ENCODE measurements at regions not wholly inside any gene's neighbourhood (a gene's known extent, or its start where the extent isn't known, plus 50 kb on each side); places are given as distances from the start of the nearest gene placed in this dataset.

DNA sequence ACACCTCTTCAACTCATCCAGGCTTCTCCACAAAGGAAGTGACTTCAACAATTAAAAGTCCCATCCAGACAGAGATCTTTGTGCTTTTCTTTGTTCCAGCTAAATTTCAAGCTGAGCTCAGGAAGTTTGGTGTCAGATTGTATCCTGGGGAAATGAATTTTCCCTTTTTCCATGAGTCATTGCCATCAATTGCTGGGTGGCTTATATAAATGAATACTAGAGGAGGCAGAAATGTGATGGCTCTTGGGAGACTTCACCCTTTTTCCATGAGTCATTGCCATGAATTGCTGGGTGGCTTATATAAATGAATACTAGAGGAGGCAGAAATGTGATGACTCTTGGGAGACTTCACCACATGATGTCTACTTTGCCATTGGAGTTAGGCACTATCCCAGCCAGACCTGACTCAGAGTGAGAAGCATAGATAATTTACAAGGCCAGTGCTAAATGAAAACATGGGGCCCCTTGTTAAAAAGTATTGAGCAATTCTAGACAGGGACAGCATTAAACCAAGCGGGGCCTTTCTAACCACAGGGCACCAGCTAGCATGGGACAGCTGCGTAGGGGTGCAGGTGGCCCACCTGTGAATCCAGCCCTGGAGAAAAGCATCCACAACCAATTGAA lies 339.2 kb upstream of the PODXL start:
- no peak for TF ChIP-seq MXI1 (IDR thresholded peaks at IDR 0.05; ENCODE audit: borderline replicate concordance, low read depth, low read length)
- peak; percentile 40; the same call in 1 of the 2 replicates for TF ChIP-seq CEBPB (IDR thresholded peaks at IDR 0.05; ENCODE audit: low read depth, low read length)
- no peak for TF ChIP-seq SMC3 (IDR thresholded peaks at IDR 0.05; ENCODE audit: low read depth, low read length)
- TF ChIP-seq, protein P1, sequence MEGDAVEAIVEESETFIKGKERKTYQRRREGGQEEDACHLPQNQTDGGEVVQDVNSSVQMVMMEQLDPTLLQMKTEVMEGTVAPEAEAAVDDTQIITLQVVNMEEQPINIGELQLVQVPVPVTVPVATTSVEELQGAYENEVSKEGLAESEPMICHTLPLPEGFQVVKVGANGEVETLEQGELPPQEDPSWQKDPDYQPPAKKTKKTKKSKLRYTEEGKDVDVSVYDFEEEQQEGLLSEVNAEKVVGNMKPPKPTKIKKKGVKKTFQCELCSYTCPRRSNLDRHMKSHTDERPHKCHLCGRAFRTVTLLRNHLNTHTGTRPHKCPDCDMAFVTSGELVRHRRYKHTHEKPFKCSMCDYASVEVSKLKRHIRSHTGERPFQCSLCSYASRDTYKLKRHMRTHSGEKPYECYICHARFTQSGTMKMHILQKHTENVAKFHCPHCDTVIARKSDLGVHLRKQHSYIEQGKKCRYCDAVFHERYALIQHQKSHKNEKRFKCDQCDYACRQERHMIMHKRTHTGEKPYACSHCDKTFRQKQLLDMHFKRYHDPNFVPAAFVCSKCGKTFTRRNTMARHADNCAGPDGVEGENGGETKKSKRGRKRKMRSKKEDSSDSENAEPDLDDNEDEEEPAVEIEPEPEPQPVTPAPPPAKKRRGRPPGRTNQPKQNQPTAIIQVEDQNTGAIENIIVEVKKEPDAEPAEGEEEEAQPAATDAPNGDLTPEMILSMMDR (conservative IDR thresholded peaks at IDR 0.05; ENCODE audit: low read depth, low read length): no peak
- no peak for TF ChIP-seq POLR2A (IDR thresholded peaks at IDR 0.05; ENCODE audit: low read depth, low read length)
- TF ChIP-seq RAD21 (IDR thresholded peaks at IDR 0.05; ENCODE audit: low read length): no peak
- TF ChIP-seq MAFK (IDR thresholded peaks at IDR 0.05; ENCODE audit: low read depth, low read length): no peak
- TF ChIP-seq CHD1 (IDR thresholded peaks at IDR 0.05; ENCODE audit: low read depth, low read length): no peak
- TF ChIP-seq RCOR1 (IDR thresholded peaks at IDR 0.05; ENCODE audit: insufficient replicate concordance, low read length): no peak
- no peak for TF ChIP-seq FOS (IDR thresholded peaks at IDR 0.05; ENCODE audit: low read depth, low read length)
- TF ChIP-seq USF2 (IDR thresholded peaks at IDR 0.05; ENCODE audit: low read depth, low read length): peak; percentile 14; the same call in 1 of the 2 replicates

Measured in IMR-90 (cell line).